C4-2B (cell line): ENCODE measurements at regions not wholly inside any gene's neighbourhood (a gene's known extent, or its start where the extent isn't known, plus 50 kb on each side); places are given as distances from the start of the nearest gene placed in this dataset.

Experiments
- ZFX ChIP-seq: fragments of 450-650 bp; IDR thresholded peaks from 2 replicates; pipeline ENCODE4 v1.6.1; 2017
- TF ChIP-seq, protein P1 (sequence below): fragments of 450-650 bp; conservative IDR thresholded peaks from 2 replicates; pipeline ENCODE4 v1.5.1; 2017; ENCODE audit warnings: mild to moderate bottlenecking

DNA sequence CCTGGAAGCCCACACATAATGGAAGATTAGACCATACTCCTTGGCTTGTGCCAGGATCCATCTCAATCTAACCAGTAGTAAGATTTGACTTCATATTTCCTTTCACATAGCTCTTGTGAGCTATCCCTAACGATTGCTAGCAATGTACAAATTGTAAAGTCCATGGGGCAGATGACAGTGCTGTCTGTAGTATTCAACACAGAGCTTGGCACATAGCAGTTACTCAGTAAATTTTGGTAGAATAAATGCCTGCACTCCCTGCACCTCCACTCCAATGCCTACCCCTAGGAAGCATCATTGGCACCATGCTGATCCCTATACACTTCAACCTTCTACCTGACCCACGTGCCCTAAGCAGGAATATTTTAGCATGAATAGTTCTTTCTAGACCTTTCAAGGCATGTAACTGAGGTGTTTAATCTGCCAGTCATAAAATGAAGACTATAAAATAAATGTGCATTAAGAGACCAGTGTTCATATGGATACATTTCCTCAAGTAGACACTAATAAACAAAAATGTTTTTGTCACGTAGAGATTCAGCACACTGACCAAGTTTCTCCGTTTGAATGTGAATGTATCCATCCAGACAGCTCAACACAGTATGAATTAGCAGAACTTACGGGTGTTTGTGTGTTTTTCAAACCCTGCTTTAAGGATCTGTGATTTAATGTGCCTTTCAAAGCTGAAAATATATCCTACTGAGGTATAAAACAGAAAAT is 98.8 kb downstream of the BMP4 start:
- TF ChIP-seq, protein P1, sequence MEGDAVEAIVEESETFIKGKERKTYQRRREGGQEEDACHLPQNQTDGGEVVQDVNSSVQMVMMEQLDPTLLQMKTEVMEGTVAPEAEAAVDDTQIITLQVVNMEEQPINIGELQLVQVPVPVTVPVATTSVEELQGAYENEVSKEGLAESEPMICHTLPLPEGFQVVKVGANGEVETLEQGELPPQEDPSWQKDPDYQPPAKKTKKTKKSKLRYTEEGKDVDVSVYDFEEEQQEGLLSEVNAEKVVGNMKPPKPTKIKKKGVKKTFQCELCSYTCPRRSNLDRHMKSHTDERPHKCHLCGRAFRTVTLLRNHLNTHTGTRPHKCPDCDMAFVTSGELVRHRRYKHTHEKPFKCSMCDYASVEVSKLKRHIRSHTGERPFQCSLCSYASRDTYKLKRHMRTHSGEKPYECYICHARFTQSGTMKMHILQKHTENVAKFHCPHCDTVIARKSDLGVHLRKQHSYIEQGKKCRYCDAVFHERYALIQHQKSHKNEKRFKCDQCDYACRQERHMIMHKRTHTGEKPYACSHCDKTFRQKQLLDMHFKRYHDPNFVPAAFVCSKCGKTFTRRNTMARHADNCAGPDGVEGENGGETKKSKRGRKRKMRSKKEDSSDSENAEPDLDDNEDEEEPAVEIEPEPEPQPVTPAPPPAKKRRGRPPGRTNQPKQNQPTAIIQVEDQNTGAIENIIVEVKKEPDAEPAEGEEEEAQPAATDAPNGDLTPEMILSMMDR = no peak
- no peak for TF ChIP-seq ZFX
